NAMALWA (cell line): ENCODE measurements at regions not wholly inside any gene's neighbourhood (a gene's known extent, or its start where the extent isn't known, plus 50 kb on each side); places are given as distances from the start of the nearest gene placed in this dataset.

Experiments used
- DNase-seq: peaks from one replicate; pipeline ENCODE4 v3.0.0-alpha.2; 2015; ENCODE audit warnings: low spot score

DNA sequence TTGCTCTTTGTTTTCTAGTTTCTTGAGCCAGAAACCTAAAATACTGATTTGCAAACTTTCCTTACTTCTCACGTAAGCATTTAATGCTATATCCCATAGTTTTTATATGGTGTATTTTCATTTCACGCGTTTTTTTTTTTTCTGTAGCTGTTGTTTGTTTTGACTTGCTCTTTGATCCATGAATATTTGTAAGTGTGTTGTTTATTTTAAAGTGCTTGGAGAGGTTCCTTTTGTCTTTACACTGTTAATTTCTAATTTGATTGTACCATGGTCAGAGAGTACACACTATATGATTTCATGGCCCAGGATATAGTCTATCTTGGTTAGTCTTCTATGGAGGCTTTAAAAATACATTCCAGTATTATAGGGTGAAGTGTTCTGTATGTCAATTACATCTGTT is 84.8 kb upstream of the RNF217 start:
- DNase-seq, result no peak

DNA sequence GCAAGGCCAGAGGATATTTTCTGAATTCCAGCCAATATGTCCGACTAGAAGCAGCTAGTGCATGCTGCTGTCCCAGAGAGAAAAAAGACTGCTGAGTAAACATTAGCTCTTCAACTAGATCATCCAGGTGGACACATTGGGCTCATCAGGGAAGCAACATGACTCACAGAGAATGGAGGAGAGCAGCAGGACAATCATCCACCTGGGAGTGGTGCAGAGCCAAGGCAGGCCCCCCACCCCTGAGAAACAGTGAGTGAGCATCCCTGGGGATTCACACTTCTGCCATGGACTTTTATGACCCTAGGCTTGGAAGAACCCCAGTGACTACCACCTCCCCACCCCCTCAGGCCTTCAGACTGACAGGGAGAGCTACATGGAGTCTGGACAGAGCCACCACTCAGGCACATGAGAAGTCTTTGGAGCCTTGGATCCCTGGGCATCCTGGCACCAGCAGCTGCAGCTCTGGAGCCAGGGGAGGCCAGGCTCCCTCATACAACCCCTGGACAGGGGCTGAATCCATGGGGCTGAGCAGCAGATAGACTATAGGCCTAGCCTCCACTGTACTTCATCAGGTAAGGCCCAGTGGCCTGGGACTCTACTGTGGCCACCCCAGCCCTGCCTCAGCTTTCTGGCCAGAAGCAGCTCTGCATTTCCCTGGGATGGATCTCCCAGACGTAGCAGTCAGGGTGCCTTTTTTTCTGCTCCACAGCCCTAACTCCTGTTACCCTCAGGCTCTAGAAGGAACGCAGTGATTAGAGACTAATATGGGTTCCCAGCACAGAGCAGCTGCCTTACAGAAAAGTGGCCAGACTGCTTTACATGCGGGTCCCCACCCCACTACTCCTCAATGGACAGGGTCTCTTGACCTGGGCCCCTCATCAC is 82.9 kb upstream of the RNF217 start:
- DNase-seq, result no peak

DNA sequence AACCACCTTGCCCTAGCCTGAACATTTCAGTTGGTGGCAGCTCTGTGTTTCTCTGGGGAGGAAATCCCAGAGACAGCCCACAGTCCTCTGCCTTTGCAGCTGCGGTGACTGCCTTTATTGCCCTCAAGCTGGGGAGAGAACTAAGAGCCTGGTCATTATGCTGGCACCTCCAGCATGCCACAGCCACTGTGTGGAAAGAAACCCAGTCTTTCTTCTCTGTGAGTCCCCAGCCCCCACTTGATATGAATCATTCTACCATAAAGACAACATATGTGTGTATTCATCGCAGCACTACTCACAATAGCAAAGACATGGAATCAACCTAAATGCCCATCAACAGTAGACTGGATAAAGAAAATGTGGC is 82.3 kb upstream of the RNF217 start:
- DNase-seq, result no peak

DNA sequence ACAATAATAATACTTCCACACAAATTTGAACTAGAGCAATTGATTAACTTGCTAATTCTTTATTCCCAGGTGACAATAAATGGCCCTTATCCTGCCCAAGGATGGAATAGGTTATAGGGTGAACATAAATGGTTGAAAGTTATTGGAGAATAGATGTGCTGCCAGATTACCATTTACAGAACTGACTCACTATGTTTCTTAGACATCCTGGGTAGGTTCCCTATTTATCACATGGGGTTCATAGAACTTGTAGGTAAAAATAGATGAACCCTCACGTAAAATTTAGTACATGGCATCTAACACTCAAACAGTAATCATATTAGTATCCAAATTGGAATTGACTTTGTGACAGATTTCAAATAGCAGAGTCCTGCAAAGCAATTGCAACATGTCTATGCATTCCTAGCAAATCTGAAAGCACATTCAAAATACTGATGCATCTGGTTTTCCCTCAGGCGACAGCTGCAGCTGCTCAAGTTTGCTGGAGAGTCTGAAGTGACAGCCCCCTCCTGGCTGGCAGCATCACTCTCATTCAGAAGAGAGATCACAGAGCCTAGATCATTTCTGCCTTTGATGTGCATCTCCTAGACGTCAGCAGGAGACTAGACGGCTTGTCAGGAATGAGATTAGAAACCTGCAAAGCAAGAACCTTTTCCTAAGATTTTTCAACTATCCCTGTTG is 80.2 kb upstream of the RNF217 start:
- DNase-seq, result peak; percentile 14

DNA sequence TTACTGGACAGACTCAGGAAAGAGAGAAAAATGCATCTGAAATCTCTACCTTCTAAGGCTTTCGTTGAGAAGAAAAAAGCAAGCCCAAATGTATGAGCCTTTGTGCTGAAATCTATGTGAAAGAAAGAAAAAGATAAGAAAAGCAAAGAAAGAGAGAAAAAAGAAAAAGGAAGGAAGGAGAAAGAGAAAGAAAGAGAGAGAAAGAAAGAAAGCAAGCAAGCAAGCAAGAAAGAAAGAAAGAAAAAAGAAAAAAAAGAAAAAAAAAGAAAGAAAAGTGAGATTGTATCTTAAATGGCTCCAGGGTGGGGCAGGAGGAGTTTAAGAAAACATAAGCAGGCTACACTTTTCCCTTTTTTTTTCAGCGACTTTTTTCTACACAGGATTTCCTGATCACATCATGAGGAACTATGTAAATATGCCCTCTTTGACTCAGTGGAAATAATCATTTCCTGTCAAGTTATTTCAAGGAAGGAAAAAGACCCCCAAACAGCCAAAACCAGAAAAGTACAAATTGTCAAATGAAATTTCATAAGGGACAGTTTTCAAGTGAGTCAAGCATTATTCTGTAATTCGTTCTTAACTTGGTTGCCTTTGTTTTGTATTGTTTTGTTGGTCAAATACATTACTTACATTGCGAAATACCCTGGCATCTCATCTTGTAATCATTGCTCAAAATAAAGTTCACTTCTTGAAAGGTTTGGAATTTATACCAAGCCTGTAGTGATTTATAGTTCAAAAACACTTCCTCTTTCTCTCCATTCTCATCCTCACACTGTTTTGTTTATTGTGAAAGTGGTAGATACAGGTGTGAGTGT is 79.5 kb upstream of the RNF217 start:
- no peak for DNase-seq

DNA sequence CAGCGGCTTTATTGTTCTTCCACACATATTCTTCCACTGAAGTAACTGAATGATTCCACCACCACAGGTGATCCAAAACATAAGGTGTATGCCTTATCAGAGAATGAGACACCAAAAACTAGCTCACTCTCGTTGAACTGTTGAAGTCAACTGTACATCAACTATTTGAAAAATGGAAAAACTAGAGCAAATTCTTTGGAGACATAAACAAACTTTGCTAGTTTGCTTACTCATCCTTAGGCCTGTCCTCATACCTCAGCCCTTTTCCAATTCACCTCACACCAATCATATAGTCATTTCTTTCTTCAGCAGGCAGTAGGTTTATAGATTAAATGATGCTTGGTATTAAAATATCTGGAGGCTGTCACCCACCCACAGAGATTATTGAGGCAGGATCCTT is 77.1 kb upstream of the RNF217 start:
- DNase-seq, result no peak

DNA sequence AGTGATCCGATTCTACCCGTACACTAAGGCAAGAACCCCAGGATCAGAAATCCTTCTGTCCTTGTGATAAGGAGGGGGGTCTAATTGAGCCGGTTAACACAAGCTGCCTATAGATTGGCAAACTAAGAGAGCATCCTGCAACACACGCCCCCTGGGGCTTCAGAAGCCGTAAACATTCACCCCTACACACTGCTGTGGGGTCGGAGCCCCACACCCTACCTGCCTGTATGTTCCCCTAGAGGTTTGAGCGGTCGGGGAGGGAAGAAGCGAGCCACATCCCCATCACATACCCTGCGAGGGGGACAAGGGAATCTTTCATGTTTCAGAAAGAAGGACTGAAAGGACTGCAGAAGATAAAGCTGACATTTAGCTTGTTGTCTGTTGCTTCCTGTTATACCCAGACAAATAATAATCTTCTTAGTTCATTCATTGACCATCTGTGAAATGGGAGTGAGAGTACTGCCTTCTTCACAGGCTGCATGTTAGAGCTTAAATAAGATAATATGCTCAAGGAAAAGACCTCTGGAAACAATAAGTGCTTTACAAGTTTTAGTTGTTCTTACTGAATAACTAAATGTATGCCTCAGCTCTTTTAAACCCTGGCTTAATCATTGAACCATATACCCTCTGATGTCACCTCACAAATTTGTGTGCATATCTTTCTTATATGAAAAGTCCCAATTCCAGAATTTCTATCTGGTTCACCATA is 74.2 kb upstream of the RNF217 start:
- no peak for DNase-seq

DNA sequence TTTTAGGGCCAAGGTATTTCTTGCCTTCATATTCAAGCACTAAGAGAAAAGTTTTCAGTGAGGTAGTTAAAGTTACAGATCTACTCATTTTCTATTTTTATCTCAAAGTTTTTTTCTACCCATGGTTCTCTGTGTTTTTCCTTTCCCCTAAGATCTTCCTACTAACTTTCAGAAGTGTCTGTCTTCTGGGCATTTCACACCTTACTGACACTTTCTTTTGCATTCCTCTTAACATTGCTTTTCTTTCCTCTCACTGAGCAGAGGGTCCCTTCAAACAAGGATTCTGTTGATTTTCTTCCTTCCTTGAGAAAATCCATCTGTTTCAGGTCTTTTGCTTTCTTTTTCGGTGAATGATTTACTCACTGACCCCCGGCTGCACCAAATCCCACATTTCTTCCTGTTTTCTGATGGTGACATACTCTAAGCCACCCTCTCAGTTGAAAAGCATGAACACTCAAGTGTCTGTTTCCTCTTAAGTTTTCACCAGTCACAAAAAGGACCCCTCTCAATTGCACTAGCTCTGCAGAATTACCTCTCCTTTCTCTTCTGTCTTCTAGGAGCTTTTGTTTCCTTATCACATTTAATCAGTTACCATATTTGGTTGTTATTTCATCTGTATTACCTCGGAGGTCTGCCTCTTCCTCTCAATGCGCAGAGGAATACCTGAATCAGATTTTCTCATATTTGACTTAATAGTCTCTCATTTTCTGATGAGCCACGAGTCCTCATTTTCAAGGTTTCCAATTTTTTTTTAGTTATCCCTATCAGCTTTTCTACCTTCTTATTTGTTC is 73.5 kb upstream of the RNF217 start:
- no peak for DNase-seq

DNA sequence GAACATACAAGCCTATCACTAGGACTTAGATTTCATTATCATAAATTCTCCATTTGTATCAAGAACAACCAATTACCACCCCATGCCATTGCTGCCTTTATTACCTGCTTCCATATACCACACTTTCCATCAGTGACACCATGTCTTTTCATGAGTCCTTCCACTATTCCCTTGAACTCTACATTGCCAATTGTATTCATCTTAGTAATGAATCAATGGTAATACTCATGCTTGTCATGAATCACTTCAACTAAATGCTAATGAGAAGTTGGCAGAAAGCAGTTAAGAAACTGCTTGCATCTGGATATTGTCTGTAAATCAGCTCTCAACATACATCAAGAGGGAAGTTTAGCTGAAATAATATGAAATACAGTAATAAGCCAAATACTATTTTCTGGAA is 61.2 kb upstream of the RNF217 start:
- DNase-seq, result no peak

DNA sequence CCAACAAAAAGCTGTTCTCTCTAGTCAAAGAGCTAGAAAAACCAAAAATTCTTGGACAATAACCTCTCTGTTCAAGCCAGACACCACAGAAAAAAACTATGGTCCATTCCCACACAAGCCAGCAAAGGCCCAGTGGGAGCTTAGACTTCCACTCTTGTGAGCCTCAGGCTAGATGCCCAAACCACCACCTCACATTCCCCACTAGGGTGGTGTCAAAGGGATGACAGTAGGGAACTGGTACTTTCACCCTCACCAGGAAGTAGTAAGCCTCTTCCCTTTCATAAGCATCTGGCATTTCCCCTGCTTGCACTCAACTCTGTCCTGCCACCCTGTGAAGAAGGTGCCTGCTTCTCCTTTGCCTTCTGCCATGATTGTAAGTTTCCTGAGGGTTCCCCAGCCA is 58.4 kb upstream of the RNF217 start:
- DNase-seq, result no peak

DNA sequence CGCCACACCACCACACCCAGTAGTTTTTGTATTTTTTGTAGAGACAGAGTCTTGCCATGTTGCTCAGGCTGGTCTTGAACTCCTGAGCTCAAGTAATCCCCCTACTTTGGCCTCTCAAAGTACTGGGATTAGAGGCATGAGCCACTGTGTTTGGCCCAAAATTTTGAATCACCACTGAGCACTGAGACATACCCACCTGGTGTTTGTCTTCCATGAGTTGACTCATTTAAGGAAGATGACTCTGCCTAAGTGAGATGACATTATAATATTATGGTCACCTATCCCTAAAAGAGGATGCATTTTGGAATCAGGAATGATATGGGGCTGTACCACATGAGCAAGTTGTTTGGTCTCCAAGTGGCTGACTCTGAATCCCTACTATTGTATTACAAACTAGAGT is 54.6 kb upstream of the RNF217 start:
- DNase-seq, result no peak
